Muscle layer of colon (tissue), 2 donors: ENCODE measurements at regions not wholly inside any gene's neighbourhood (a gene's known extent, or its start where the extent isn't known, plus 50 kb on each side); places are given as distances from the start of the nearest gene placed in this dataset.

ENCODE experiments used
- H3K27ac ChIP-seq: one replicate; pipeline ENCODE4 v1.7.0; 2013; ENCODE audit warnings: low read depth, mild to moderate bottlenecking, low read length, moderate library complexity
- H3K27me3 ChIP-seq, 2 donors: one replicate each; pipeline ENCODE4 v1.7.0; 2013; ENCODE audit warnings: low read length in 2 of 2, mild to moderate bottlenecking in 2 of 2; ENCODE audit not compliant: insufficient read depth in 2 of 2, control insufficient read depth in 1 of 2
- H3K36me3 ChIP-seq: one replicate; pipeline ENCODE4 v1.7.0; 2013; ENCODE audit warnings: mild to moderate bottlenecking, low read length; ENCODE audit not compliant: insufficient read depth
- H3K4me1 ChIP-seq: one replicate; pipeline ENCODE4 v1.7.0; 2013; ENCODE audit warnings: mild to moderate bottlenecking, low read length; ENCODE audit not compliant: insufficient read depth
- H3K4me3 ChIP-seq, 2 donors: one replicate each; pipeline ENCODE4 v1.7.0; 2013; ENCODE audit warnings: low read length in 2 of 2, low read depth in 1 of 2, mild to moderate bottlenecking in 1 of 2, moderate library complexity in 1 of 2
- H3K9ac ChIP-seq: one replicate; pipeline ENCODE4 v1.7.0; 2013; ENCODE audit warnings: low read length
- H3K9me3 ChIP-seq: one replicate; pipeline ENCODE4 v1.7.0; 2013; ENCODE audit warnings: mild to moderate bottlenecking, low read length
- donor health status: abdominal sarcoma.
- donor health status: Adenocarcinoma of cecum.

GRCh38 chr21:27152996-27153395 lies 186.1 kb upstream of the ADAMTS5 start:
- no peak overlapping the region for H3K9ac ChIP-seq

GRCh38 chr21:27149034-27149433 lies 182.1 kb upstream of the ADAMTS5 start:
- Histone ChIP-seq H3K4me3 (no peak overlapping the region), H3K9ac (no peak overlapping the region), H3K9me3 (no peaks in the 10 kb centered on the region), H3K27me3 (no peaks in the 10 kb centered on the region), H3K36me3 (no peaks in the 10 kb centered on the region), H3K4me1 (no peaks in the 10 kb centered on the region), H3K27ac (no peak overlapping the region)

More at GRCh38 chr21:27152996-27153395, 186.1 kb upstream of the ADAMTS5 start:
- H3K36me3 ChIP-seq = no peaks in the 10 kb centered on the region
- H3K4me3 ChIP-seq = no peak overlapping the region
- no peaks in the 10 kb centered on the region for H3K4me1 ChIP-seq
- no peak overlapping the region for H3K27ac ChIP-seq
- H3K9me3 ChIP-seq = no peaks in the 10 kb centered on the region
- H3K27me3 ChIP-seq = no peaks in the 10 kb centered on the region

GRCh38 chr21:27146268-27146667 lies 179.4 kb upstream of the ADAMTS5 start:
- Histone ChIP-seq H3K9me3 (no peaks in the 10 kb centered on the region), H3K4me3 (no peak overlapping the region), H3K27me3 (no peaks in the 10 kb centered on the region), H3K27ac (no peak overlapping the region), H3K4me1 (no peaks in the 10 kb centered on the region), H3K9ac (no peak overlapping the region), H3K36me3 (no peaks in the 10 kb centered on the region)

- H3K4me3 ChIP-seq = no peak overlapping the region
- no peaks in the 10 kb centered on the region for H3K27me3 ChIP-seq
- no peak overlapping the region for H3K27ac ChIP-seq
- no peaks in the 10 kb centered on the region for H3K36me3 ChIP-seq
- H3K4me1 ChIP-seq = no peaks in the 10 kb centered on the region
- no peak overlapping the region for H3K9ac ChIP-seq
- H3K9me3 ChIP-seq = no peaks in the 10 kb centered on the region
Measured at GRCh38 chr21:27145134-27145798, 178.4 kb upstream of the ADAMTS5 start.

GRCh38 chr21:27143476-27143875 lies 176.6 kb upstream of the ADAMTS5 start:
- Histone ChIP-seq H3K36me3 (no peaks in the 10 kb centered on the region), H3K4me3 (no peak overlapping the region), H3K27me3 (no peaks in the 10 kb centered on the region), H3K9me3 (no peaks in the 10 kb centered on the region), H3K27ac (no peak overlapping the region), H3K9ac (no peak overlapping the region), H3K4me1 (no peaks in the 10 kb centered on the region)

GRCh38 chr21:27139526-27139925 lies 172.6 kb upstream of the ADAMTS5 start:
- H3K27ac ChIP-seq = no peak overlapping the region
- no peaks in the 10 kb centered on the region for H3K9me3 ChIP-seq
- no peaks in the 10 kb centered on the region for H3K27me3 ChIP-seq
- H3K36me3 ChIP-seq = no peaks in the 10 kb centered on the region
- no peak overlapping the region for H3K9ac ChIP-seq
- H3K4me3 ChIP-seq = no peak overlapping the region
- no peaks in the 10 kb centered on the region for H3K4me1 ChIP-seq

- no peak overlapping the region for H3K9ac ChIP-seq
- H3K36me3 ChIP-seq = no peaks in the 10 kb centered on the region
- H3K9me3 ChIP-seq = no peaks in the 10 kb centered on the region
- H3K27ac ChIP-seq = no peak overlapping the region
- no peak overlapping the region for H3K4me3 ChIP-seq
- no peaks in the 10 kb centered on the region for H3K27me3 ChIP-seq
- no peaks in the 10 kb centered on the region for H3K4me1 ChIP-seq
Measured at GRCh38 chr21:27134516-27134915, 167.6 kb upstream of the ADAMTS5 start.

- no peaks in the 10 kb centered on the region for H3K4me1 ChIP-seq
- H3K4me3 ChIP-seq = no peak overlapping the region
- no peaks in the 10 kb centered on the region for H3K27me3 ChIP-seq
- H3K36me3 ChIP-seq = no peaks in the 10 kb centered on the region
- H3K27ac ChIP-seq = no peak overlapping the region
- H3K9me3 ChIP-seq = no peaks in the 10 kb centered on the region
- H3K9ac ChIP-seq = no peak overlapping the region
Measured at GRCh38 chr21:27132266-27132665, 165.4 kb upstream of the ADAMTS5 start.

GRCh38 chr21:27130154-27130553 lies 163.3 kb upstream of the ADAMTS5 start:
- Histone ChIP-seq H3K4me1 (no peaks in the 10 kb centered on the region), H3K9me3 (no peaks in the 10 kb centered on the region), H3K36me3 (no peaks in the 10 kb centered on the region), H3K27me3 (no peaks in the 10 kb centered on the region), H3K9ac (no peak overlapping the region), H3K27ac (no peak overlapping the region), H3K4me3 (no peak overlapping the region)

- no peak overlapping the region for H3K27ac ChIP-seq
- H3K27me3 ChIP-seq = no peaks in the 10 kb centered on the region
- no peak overlapping the region for H3K4me3 ChIP-seq
- H3K4me1 ChIP-seq = no peaks in the 10 kb centered on the region
- no peak overlapping the region for H3K9ac ChIP-seq
- no peaks in the 10 kb centered on the region for H3K36me3 ChIP-seq
- H3K9me3 ChIP-seq = no peaks in the 10 kb centered on the region
Measured at GRCh38 chr21:27129694-27130093, 162.8 kb upstream of the ADAMTS5 start.

- no peak overlapping the region for H3K27ac ChIP-seq
- no peak overlapping the region for H3K4me3 ChIP-seq
- H3K36me3 ChIP-seq = no peaks in the 10 kb centered on the region
- H3K4me1 ChIP-seq = no peaks in the 10 kb centered on the region
- no peaks in the 10 kb centered on the region for H3K9me3 ChIP-seq
- H3K9ac ChIP-seq = no peak overlapping the region
- no peaks in the 10 kb centered on the region for H3K27me3 ChIP-seq
Measured at GRCh38 chr21:27129215-27129614, 162.3 kb upstream of the ADAMTS5 start.

- H3K27me3 ChIP-seq = no peaks in the 10 kb centered on the region
- no peak overlapping the region for H3K9ac ChIP-seq
- H3K4me3 ChIP-seq = no peak overlapping the region
- H3K9me3 ChIP-seq = no peaks in the 10 kb centered on the region
- H3K27ac ChIP-seq = no peak overlapping the region
- no peaks in the 10 kb centered on the region for H3K36me3 ChIP-seq
- H3K4me1 ChIP-seq = no peaks in the 10 kb centered on the region
Measured at GRCh38 chr21:27126140-27126539, 159.3 kb upstream of the ADAMTS5 start.
